ENCODE measurements at regions not wholly inside any gene's neighbourhood (a gene's known extent, or its start where the extent isn't known, plus 50 kb on each side); places are given as distances from the start of the nearest gene placed in this dataset.

DNA sequence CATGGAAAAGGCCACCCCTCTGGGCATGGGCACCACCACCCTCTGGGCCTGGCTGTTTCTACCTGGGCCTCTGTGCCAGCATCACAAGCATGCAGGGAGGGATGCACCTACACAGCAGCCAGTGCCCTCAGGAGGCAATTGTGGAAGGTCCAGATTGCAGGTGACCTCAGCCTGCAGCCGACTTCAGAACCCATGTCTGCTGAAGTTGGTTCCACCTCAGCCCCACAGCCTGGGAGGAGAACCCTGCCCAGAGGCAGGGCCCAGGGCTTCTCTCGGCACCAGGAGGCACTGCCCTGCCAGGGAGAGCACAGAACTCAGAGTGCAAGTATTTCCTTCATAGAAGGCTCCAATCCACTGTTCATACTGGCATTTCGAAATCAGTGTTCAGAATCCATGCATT lies 149.8 kb downstream of the TTLL2 start:
- TF ChIP-seq ZNF274 (IDR thresholded peaks at IDR 0.05; ENCODE audit: low read depth, low read length) (no peak), EZH2phosphoT487 (IDR thresholded peaks at IDR 0.05; ENCODE audit: borderline replicate concordance) (no peak), TCF7L2 (IDR thresholded peaks at IDR 0.05; ENCODE audit: borderline replicate concordance, extremely low read depth, insufficient read depth, insufficient read length) (no peak), EGR1 (IDR thresholded peaks at IDR 0.05; ENCODE audit: low read depth) (no peak), POLR2AphosphoS5 (IDR thresholded peaks at IDR 0.05; ENCODE audit: low read depth, low read length) (no peak), CTCF (IDR thresholded peaks at IDR 0.05 in 2 of 3, conservative IDR thresholded peaks at IDR 0.05 in 1 of 3; ENCODE audit: borderline replicate concordance in 1 of 3, insufficient read depth in 1 of 3, low read depth in 2 of 3, low read length in 2 of 3) (no peak), RAD21 (IDR thresholded peaks at IDR 0.05; ENCODE audit: low read depth) (no peak; the same call in 1 of the 2 replicates), POLR2A (IDR thresholded peaks at IDR 0.05; ENCODE audit: borderline replicate concordance, extremely low read depth, insufficient read depth, insufficient read length) (no peak), EZH2 (IDR thresholded peaks at IDR 0.05) (no peak), ATF3 (IDR thresholded peaks at IDR 0.05) (no peak)

All from HCT116 (cell line).